Liver (tissue), 3 donors: ENCODE measurements at regions not wholly inside any gene's neighbourhood (a gene's known extent, or its start where the extent isn't known, plus 50 kb on each side); places are given as distances from the start of the nearest gene placed in this dataset.

Experiments
- RAD21 ChIP-seq, 2 donors: IDR thresholded peaks; 2 replicates each; pipeline ENCODE4 v1.6.1; 2016; ENCODE audit warnings: antibody characterized with exemption in 2 of 2, mild to moderate bottlenecking in 2 of 2
- YY1 ChIP-seq: IDR thresholded peaks from 2 replicates; pipeline ENCODE4 v1.6.1; 2016; ENCODE audit warnings: antibody characterized with exemption, mild to moderate bottlenecking
- TF ChIP-seq, protein P1 (sequence below): IDR thresholded peaks from 2 replicates; pipeline ENCODE4 v1.6.1; 2016; ENCODE audit warnings: antibody characterized with exemption, mild to moderate bottlenecking
- TF ChIP-seq, protein P2 (sequence below): fragments of 150-350 bp; IDR thresholded peaks from 2 replicates; pipeline ENCODE4 v1.5.1; 2017; ENCODE audit warnings: improper control_type of control experiment, low read depth, low read length; ENCODE audit not compliant: missing input control
- donor health status: healthy.
- donor health status: healthy.

DNA sequence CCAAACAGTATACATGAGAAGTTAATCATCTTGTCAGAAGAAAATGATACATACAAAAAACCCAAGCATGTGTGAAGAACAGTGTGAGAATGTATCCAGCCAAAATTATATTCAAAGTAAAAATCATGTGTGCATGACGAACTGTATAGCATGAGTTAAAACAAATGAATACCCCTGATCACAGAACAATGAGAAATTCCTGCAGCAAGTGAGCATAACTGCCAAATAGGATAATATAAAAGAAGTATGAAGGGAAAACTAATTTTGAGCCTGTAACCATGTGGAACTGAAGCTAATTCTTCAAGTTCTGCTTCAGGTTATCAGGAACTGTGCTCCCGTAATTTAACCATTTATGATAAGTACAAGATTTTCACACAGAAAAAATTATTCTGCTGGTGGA, 56.5 kb upstream of the AMN1 start:
- TF ChIP-seq, protein P1, sequence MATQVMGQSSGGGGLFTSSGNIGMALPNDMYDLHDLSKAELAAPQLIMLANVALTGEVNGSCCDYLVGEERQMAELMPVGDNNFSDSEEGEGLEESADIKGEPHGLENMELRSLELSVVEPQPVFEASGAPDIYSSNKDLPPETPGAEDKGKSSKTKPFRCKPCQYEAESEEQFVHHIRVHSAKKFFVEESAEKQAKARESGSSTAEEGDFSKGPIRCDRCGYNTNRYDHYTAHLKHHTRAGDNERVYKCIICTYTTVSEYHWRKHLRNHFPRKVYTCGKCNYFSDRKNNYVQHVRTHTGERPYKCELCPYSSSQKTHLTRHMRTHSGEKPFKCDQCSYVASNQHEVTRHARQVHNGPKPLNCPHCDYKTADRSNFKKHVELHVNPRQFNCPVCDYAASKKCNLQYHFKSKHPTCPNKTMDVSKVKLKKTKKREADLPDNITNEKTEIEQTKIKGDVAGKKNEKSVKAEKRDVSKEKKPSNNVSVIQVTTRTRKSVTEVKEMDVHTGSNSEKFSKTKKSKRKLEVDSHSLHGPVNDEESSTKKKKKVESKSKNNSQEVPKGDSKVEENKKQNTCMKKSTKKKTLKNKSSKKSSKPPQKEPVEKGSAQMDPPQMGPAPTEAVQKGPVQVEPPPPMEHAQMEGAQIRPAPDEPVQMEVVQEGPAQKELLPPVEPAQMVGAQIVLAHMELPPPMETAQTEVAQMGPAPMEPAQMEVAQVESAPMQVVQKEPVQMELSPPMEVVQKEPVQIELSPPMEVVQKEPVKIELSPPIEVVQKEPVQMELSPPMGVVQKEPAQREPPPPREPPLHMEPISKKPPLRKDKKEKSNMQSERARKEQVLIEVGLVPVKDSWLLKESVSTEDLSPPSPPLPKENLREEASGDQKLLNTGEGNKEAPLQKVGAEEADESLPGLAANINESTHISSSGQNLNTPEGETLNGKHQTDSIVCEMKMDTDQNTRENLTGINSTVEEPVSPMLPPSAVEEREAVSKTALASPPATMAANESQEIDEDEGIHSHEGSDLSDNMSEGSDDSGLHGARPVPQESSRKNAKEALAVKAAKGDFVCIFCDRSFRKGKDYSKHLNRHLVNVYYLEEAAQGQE: no peak
- TF ChIP-seq, protein P2, sequence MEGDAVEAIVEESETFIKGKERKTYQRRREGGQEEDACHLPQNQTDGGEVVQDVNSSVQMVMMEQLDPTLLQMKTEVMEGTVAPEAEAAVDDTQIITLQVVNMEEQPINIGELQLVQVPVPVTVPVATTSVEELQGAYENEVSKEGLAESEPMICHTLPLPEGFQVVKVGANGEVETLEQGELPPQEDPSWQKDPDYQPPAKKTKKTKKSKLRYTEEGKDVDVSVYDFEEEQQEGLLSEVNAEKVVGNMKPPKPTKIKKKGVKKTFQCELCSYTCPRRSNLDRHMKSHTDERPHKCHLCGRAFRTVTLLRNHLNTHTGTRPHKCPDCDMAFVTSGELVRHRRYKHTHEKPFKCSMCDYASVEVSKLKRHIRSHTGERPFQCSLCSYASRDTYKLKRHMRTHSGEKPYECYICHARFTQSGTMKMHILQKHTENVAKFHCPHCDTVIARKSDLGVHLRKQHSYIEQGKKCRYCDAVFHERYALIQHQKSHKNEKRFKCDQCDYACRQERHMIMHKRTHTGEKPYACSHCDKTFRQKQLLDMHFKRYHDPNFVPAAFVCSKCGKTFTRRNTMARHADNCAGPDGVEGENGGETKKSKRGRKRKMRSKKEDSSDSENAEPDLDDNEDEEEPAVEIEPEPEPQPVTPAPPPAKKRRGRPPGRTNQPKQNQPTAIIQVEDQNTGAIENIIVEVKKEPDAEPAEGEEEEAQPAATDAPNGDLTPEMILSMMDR: no peak
- TF ChIP-seq RAD21 (IDR thresholded peaks at IDR 0.05) (no peak), YY1 (no peak)
